ENCODE measurements at regions not wholly inside any gene's neighbourhood (a gene's known extent, or its start where the extent isn't known, plus 50 kb on each side); places are given as distances from the start of the nearest gene placed in this dataset.
A peak's percentile ranks its signal among the peaks of the same experiment; 100 is the strongest.

GRCh38 chr3:22159004-22159695 lies 408.1 kb upstream of the ZNF385D start:
- Mint-ChIP-seq H3K27ac (ENCODE audit: unreplicated experiment) (no peak overlapping the region), H3K9me3 (ENCODE audit: unreplicated experiment) (no peaks in the 10 kb centered on the region)
- no peak for TF ChIP-seq CTCF (IDR thresholded peaks at IDR 0.05)

GRCh38 chr3:22161315-22161714 lies 410.3 kb upstream of the ZNF385D start:
- Mint-ChIP-seq H3K27me3 (ENCODE audit: unreplicated experiment) (peaks cover 5% of the 10 kb centered on the region), H3K36me3 (ENCODE audit: unreplicated experiment) (no peaks in the 10 kb centered on the region), H3K4me3 (ENCODE audit: unreplicated experiment) (no peak overlapping the region), H3K9me3 (ENCODE audit: unreplicated experiment) (no peaks in the 10 kb centered on the region), H3K27ac (ENCODE audit: unreplicated experiment) (no peak overlapping the region), H3K4me1 (ENCODE audit: unreplicated experiment) (no peaks in the 10 kb centered on the region)
- no peak for DNase-seq (ENCODE audit: extremely low spot score, unreplicated experiment)
- TF ChIP-seq CTCF (IDR thresholded peaks at IDR 0.05), result no peak

More at GRCh38 chr3:22159004-22159695, 408.1 kb upstream of the ZNF385D start:
- Mint-ChIP-seq H3K36me3 (ENCODE audit: unreplicated experiment) (no peaks in the 10 kb centered on the region), H3K4me3 (ENCODE audit: unreplicated experiment) (no peak overlapping the region), H3K27me3 (ENCODE audit: unreplicated experiment) (peaks cover 7% of the 10 kb centered on the region), H3K4me1 (ENCODE audit: unreplicated experiment) (no peaks in the 10 kb centered on the region)
- no peak for DNase-seq (ENCODE audit: extremely low spot score, unreplicated experiment)

GRCh38 chr3:22170370-22170769 lies 419.4 kb upstream of the ZNF385D start:
- Mint-ChIP-seq H3K4me1 (ENCODE audit: unreplicated experiment) (no peaks in the 10 kb centered on the region), H3K9me3 (ENCODE audit: unreplicated experiment) (no peaks in the 10 kb centered on the region), H3K4me3 (ENCODE audit: unreplicated experiment) (no peak overlapping the region), H3K36me3 (ENCODE audit: unreplicated experiment) (no peaks in the 10 kb centered on the region), H3K27ac (ENCODE audit: unreplicated experiment) (no peak overlapping the region), H3K27me3 (ENCODE audit: unreplicated experiment) (peaks cover 8% of the 10 kb centered on the region)
- no peak for DNase-seq (ENCODE audit: extremely low spot score, unreplicated experiment)
- TF ChIP-seq CTCF (IDR thresholded peaks at IDR 0.05), result no peak

- no peaks in the 10 kb centered on the region for H3K9me3 Mint-ChIP-seq (ENCODE audit: unreplicated experiment)
Observed at GRCh38 chr3:22172964-22173363, 422.0 kb upstream of the ZNF385D start.

GRCh38 chr3:22175947-22176346 lies 424.9 kb upstream of the ZNF385D start:
- Mint-ChIP-seq H3K9me3 (ENCODE audit: unreplicated experiment) (no peaks in the 10 kb centered on the region), H3K4me1 (ENCODE audit: unreplicated experiment) (peaks cover 4% of the 10 kb centered on the region), H3K27ac (ENCODE audit: unreplicated experiment) (no peak overlapping the region), H3K4me3 (ENCODE audit: unreplicated experiment) (no peak overlapping the region), H3K36me3 (ENCODE audit: unreplicated experiment) (no peaks in the 10 kb centered on the region), H3K27me3 (ENCODE audit: unreplicated experiment) (peaks cover 11% of the 10 kb centered on the region)
- no peak for DNase-seq (ENCODE audit: extremely low spot score, unreplicated experiment)
- TF ChIP-seq CTCF (IDR thresholded peaks at IDR 0.05), result peak; percentile 57

More at GRCh38 chr3:22172964-22173363, 422.0 kb upstream of the ZNF385D start:
- no peak overlapping the region for H3K27ac Mint-ChIP-seq (ENCODE audit: unreplicated experiment)
- H3K4me3 Mint-ChIP-seq (ENCODE audit: unreplicated experiment), result no peak overlapping the region
- no peaks in the 10 kb centered on the region for H3K36me3 Mint-ChIP-seq (ENCODE audit: unreplicated experiment)
- peaks cover 8% of the 10 kb centered on the region for H3K27me3 Mint-ChIP-seq (ENCODE audit: unreplicated experiment)
- TF ChIP-seq CTCF (IDR thresholded peaks at IDR 0.05), result no peak
- peaks cover 4% of the 10 kb centered on the region for H3K4me1 Mint-ChIP-seq (ENCODE audit: unreplicated experiment)
- DNase-seq (ENCODE audit: extremely low spot score, unreplicated experiment), result no peak
